ENCODE measurements at regions not wholly inside any gene's neighbourhood (a gene's known extent, or its start where the extent isn't known, plus 50 kb on each side); places are given as distances from the start of the nearest gene placed in this dataset.

- ATAC-seq (ENCODE audit: low read depth) (no peak), DNase-seq (no peak)
- H2AFZ ChIP-seq (ENCODE audit: insufficient read depth, low read depth, low read length, poor library complexity, severe bottlenecking), result no peak overlapping the region
- no peaks in the 10 kb centered on the region for H4K20me1 ChIP-seq (ENCODE audit: control insufficient read depth, insufficient read depth, low read length, poor library complexity, severe bottlenecking)
- no CpG with 5 or more reads among the region's 1 CpG for WGBS (ENCODE audit: insufficient coverage)
- Mint-ChIP-seq H3K4me1 (peaks cover 13% of the 10 kb centered on the region), H3K4me3 (no peak overlapping the region), H3K9me3 (ENCODE audit: insufficient read depth) (no peaks in the 10 kb centered on the region), H3K27me3 (peaks cover 4% of the 10 kb centered on the region), H3K27ac (no peak overlapping the region)
- H3K9me3 ChIP-seq (ENCODE audit: control extremely low read depth in 1 of 3, control insufficient read depth in 2 of 3, insufficient read depth in 1 of 3, low read length in 2 of 3), result no peaks in the 10 kb centered on the region
- no peaks in the 10 kb centered on the region for H3K79me2 ChIP-seq (ENCODE audit: control insufficient read depth, insufficient read depth, low read length)
- no peak for TF ChIP-seq EZH2 (IDR thresholded peaks at IDR 0.05; ENCODE audit: borderline replicate concordance, insufficient read depth, low read depth, low read length, poor library complexity, severe bottlenecking)
- no peak for TF ChIP-seq CTCF (IDR thresholded peaks at IDR 0.05)
- POLR2A ChIA-PET, result no interaction called here
- no peak overlapping the region for H3K4me2 ChIP-seq (replicated peaks; ENCODE audit: low read depth, low read length, poor library complexity, severe bottlenecking)
- H3K4me3 ChIP-seq (ENCODE audit: control extremely low read depth in 1 of 5, extremely low read depth in 1 of 5, insufficient read depth in 1 of 5, low read depth in 2 of 5, low read length in 4 of 5), result no peak overlapping the region
- peaks cover 0 to 6% of the 10 kb centered on the region in 2 donors for H3K4me1 ChIP-seq (ENCODE audit: control insufficient read depth in 2 of 2, insufficient read depth in 2 of 2, low read length in 2 of 2)
- CTCF ChIA-PET, result no interaction called here
- intact Hi-C loops (cut with micrococcal nuclease), result no loop called here
- no peak overlapping the region for H3K27ac ChIP-seq (ENCODE audit: low read length in 2 of 2)
- H3K9ac ChIP-seq (ENCODE audit: low read length), result no peak overlapping the region
- H3K36me3 ChIP-seq (replicated peaks in 1 of 2; ENCODE audit: control extremely low read depth in 1 of 2, control insufficient read depth in 1 of 2, extremely low read depth in 1 of 2, insufficient read depth in 2 of 2, low read length in 1 of 2), result no peaks in the 10 kb centered on the region
- H3K27me3 ChIP-seq (replicated peaks in 1 of 4; ENCODE audit: control extremely low read depth in 1 of 4, control insufficient read depth in 3 of 4, insufficient read depth in 4 of 4, low read length in 3 of 4), result no peaks in the 10 kb centered on the region
Measured at GRCh38 chr10:64109926-64110495, 588.8 kb downstream of the REEP3 start.

GRCh38 chr10:64112701-64113355, 591.6 kb downstream of the REEP3 start:
- no peak for TF ChIP-seq EZH2 (IDR thresholded peaks at IDR 0.05; ENCODE audit: borderline replicate concordance, insufficient read depth, low read depth, low read length, poor library complexity, severe bottlenecking)
- TF ChIP-seq CTCF (IDR thresholded peaks at IDR 0.05), result no peak
- H3K9me3 Mint-ChIP-seq (ENCODE audit: insufficient read depth), result no peaks in the 10 kb centered on the region
- ATAC-seq (ENCODE audit: low read depth), result peak; percentile 17
- H4K20me1 ChIP-seq (ENCODE audit: control insufficient read depth, insufficient read depth, low read length, poor library complexity, severe bottlenecking), result no peaks in the 10 kb centered on the region
- no peaks in the 10 kb centered on the region for H3K79me2 ChIP-seq (ENCODE audit: control insufficient read depth, insufficient read depth, low read length)
- peaks cover 0 to 6% of the 10 kb centered on the region in 2 donors for H3K4me1 ChIP-seq (ENCODE audit: control insufficient read depth in 2 of 2, insufficient read depth in 2 of 2, low read length in 2 of 2)
- peaks cover 4% of the 10 kb centered on the region for H3K27me3 Mint-ChIP-seq
- POLR2A ChIA-PET, result no interaction called here
- H3K4me3 Mint-ChIP-seq, result peak overlapping the region; percentile 71
- peaks cover 13% of the 10 kb centered on the region for H3K4me1 Mint-ChIP-seq
- H3K27ac Mint-ChIP-seq, result no peak overlapping the region
- peak overlapping the region; percentile 38 for H3K9ac ChIP-seq (ENCODE audit: low read length)
- 20% methylated on average over 1 of the region's 2 CpGs for WGBS (ENCODE audit: insufficient coverage)
- DNase-seq, result no peak
- no peaks in the 10 kb centered on the region for H3K36me3 ChIP-seq (replicated peaks in 1 of 2; ENCODE audit: control extremely low read depth in 1 of 2, control insufficient read depth in 1 of 2, extremely low read depth in 1 of 2, insufficient read depth in 2 of 2, low read length in 1 of 2)
- peak overlapping the region; percentile 53 for H3K4me2 ChIP-seq (replicated peaks; ENCODE audit: low read depth, low read length, poor library complexity, severe bottlenecking)
- H3K27me3 ChIP-seq (replicated peaks in 1 of 4; ENCODE audit: control extremely low read depth in 1 of 4, control insufficient read depth in 3 of 4, insufficient read depth in 4 of 4, low read length in 3 of 4), result no peaks in the 10 kb centered on the region
- no peak overlapping the region for H3K27ac ChIP-seq (ENCODE audit: low read length in 2 of 2)
- CTCF ChIA-PET, result no interaction called here
- H3K9me3 ChIP-seq (ENCODE audit: control extremely low read depth in 1 of 3, control insufficient read depth in 2 of 3, insufficient read depth in 1 of 3, low read length in 2 of 3), result no peaks in the 10 kb centered on the region
- intact Hi-C loops (cut with micrococcal nuclease), result no loop called here
- peak overlapping the region; percentile 48 for H2AFZ ChIP-seq (ENCODE audit: insufficient read depth, low read depth, low read length, poor library complexity, severe bottlenecking)
- H3K4me3 ChIP-seq (ENCODE audit: control extremely low read depth in 1 of 5, extremely low read depth in 1 of 5, insufficient read depth in 1 of 5, low read depth in 2 of 5, low read length in 4 of 5), result peak overlapping the region in 2 of 5 experiments; percentile 24 to 25

Data from B cell (primary cell).